Bronchial epithelial cell (primary cell): ENCODE measurements at regions not wholly inside any gene's neighbourhood (a gene's known extent, or its start where the extent isn't known, plus 50 kb on each side); places are given as distances from the start of the nearest gene placed in this dataset.

Experiments
- DNase-seq: peaks from one replicate; pipeline ENCODE4 v3.0.0-alpha.2; 2010; ENCODE audit warnings: low read depth
- FAIRE-seq: peaks from 2 replicates; lab custom pipeline; 2011; peaks lifted over from hg19 to GRCh38; lab: Jason Lieb, UNC
- H3K27me3 ChIP-seq: 2 replicates; pipeline ENCODE4 v1.5.1; 2011; ENCODE audit warnings: low read length; ENCODE audit not compliant: control insufficient read depth, insufficient read depth
- H3K36me3 ChIP-seq: 2 replicates; pipeline ENCODE4 v1.5.1; 2011; ENCODE audit warnings: low read length; ENCODE audit not compliant: control insufficient read depth, insufficient read depth
- H3K4me3 ChIP-seq: 2 replicates; pipeline ENCODE4 v1.5.1; 2011; ENCODE audit warnings: mild to moderate bottlenecking, low read depth, low read length, control low read depth
- CTCF ChIP-seq: IDR thresholded peaks from 2 replicates; pipeline ENCODE4 v1.5.1; 2011; ENCODE audit warnings: mild to moderate bottlenecking, moderate library complexity, low read length, control low read depth, inconsistent platforms; ENCODE audit not compliant: insufficient read depth, severe bottlenecking

DNA sequence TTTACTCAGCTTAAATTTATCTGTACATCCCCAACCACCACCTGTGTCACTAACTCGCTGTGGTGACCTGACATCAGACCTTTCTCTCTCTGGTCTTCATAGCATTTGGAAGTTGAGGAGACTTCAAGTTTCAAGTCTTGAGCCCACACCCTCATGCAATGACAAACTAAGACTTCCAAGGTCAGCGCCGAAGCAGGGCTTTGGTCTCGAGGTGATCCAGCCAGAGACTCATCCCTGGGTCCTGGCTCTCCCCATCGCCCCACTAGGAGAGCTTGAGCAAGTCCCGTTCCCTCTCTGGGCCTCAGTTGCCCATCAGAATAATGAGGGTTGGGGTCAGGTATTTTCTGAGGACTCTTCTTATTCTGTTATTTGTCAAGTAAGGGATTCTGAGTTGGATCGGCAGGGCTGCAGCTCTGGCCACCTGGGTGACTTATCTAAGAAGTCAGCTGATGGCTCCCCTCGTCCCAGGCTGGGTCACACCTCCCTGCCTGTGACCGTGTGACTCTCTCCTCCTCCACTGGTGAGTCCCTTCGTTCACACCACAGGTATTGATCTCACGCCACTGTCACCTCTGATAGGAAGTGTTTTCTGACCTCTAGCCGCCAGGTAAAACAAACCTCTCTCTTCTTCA is 143.7 kb upstream of the RUNX3 start:
- FAIRE-seq: no peak

DNA sequence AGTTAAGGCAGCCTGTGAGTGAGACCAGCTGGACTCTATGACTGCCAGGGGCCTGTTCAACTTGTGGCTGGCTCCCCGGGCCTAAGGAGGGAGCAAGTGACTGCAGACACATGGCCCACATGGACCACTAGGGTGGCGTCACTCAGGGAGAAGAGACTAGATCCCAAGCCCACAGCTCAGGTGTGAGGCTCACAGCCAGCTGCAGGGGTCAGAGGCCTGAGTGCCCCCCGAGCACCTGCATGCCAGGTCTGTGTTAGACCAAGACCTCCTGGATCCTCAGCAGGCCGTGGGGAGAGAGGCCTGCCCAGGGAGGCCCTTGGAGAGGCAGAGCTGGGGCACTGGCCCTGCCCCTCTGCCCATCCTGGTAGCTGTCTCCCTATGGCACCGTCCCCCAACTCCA is 142.4 kb upstream of the RUNX3 start:
- DNase-seq: no peak
- FAIRE-seq: no peak
- H3K4me3 ChIP-seq: no peak overlapping the region
- TF ChIP-seq CTCF: no peak
- no peaks in the 10 kb centered on the region for H3K27me3 ChIP-seq
- H3K36me3 ChIP-seq: no peaks in the 10 kb centered on the region

More for the DNA sequence above, 143.7 kb upstream of the RUNX3 start:
- TF ChIP-seq CTCF: no peak
- DNase-seq: no peak
- Histone ChIP-seq H3K27me3 (no peaks in the 10 kb centered on the region), H3K36me3 (no peaks in the 10 kb centered on the region), H3K4me3 (no peak overlapping the region)

GRCh38 chr1:25068829-25069228 is 138.8 kb upstream of the RUNX3 start:
- FAIRE-seq (no peak), DNase-seq (no peak)
- TF ChIP-seq CTCF: no peak
- Histone ChIP-seq H3K4me3 (no peak overlapping the region), H3K27me3 (peaks cover 4% of the 10 kb centered on the region), H3K36me3 (no peaks in the 10 kb centered on the region)

DNA sequence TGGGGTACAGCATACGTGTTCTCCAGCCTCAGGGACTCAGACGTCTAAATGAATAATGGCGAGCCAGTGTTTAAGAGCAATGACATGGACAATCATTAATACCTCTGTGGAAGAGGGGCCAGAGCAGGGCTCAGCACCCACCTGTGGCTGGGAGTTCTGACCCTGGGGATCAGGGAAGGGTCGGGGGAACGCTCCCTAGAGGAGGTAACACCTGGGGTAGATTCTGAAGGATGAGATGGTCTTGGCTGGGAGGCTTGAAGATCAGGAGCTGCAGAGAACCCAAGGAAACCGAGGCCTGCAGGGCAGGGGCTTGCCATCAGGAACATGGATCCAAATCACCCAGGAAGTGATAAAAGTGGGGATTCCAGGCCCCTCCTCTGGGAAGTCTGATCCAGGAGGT is 138.2 kb upstream of the RUNX3 start:
- H3K4me3 ChIP-seq: no peak overlapping the region
- no peak for DNase-seq

GRCh38 chr1:25067518-25068251 is 137.6 kb upstream of the RUNX3 start:
- peaks cover 4% of the 10 kb centered on the region for H3K27me3 ChIP-seq
- no peak for FAIRE-seq

More for the DNA sequence above, 138.2 kb upstream of the RUNX3 start:
- no peak for FAIRE-seq
- no peak for TF ChIP-seq CTCF
- Histone ChIP-seq H3K27me3 (peaks cover 4% of the 10 kb centered on the region), H3K36me3 (no peaks in the 10 kb centered on the region)

More at GRCh38 chr1:25067518-25068251, 137.6 kb upstream of the RUNX3 start:
- TF ChIP-seq CTCF: no peak
- no peaks in the 10 kb centered on the region for H3K36me3 ChIP-seq
- no peak for DNase-seq
- no peak overlapping the region for H3K4me3 ChIP-seq
